ENCODE measurements at regions not wholly inside any gene's neighbourhood (a gene's known extent, or its start where the extent isn't known, plus 50 kb on each side); places are given as distances from the start of the nearest gene placed in this dataset.

GRCh38 chr18:71725256-71725655 lies 818.9 kb downstream of the CBLN2 start:
- POLR2A ChIA-PET = no interaction called here
- TF ChIP-seq BHLHE40 (IDR thresholded peaks at IDR 0.05; ENCODE audit: borderline replicate concordance) = no peak
- no peak for TF ChIP-seq PKNOX1 (IDR thresholded peaks at IDR 0.05)
- no peak for TF ChIP-seq SUZ12 (IDR thresholded peaks at IDR 0.05)
- no peak for TF ChIP-seq NFRKB (IDR thresholded peaks at IDR 0.05)
- no peak for TF ChIP-seq ZNF384 (IDR thresholded peaks at IDR 0.05)
- TF ChIP-seq SP1 (IDR thresholded peaks at IDR 0.05) = no peak
- TF ChIP-seq L3MBTL2 (conservative IDR thresholded peaks at IDR 0.05) = no peak
- TF ChIP-seq ELF4 (IDR thresholded peaks at IDR 0.05) = no peak
- no peak for TF ChIP-seq FOXM1 (IDR thresholded peaks at IDR 0.05; ENCODE audit: borderline replicate concordance)
- TF ChIP-seq ARNT (IDR thresholded peaks at IDR 0.05) = no peak
- TF ChIP-seq LEF1 (IDR thresholded peaks at IDR 0.05; ENCODE audit: borderline replicate concordance) = no peak
- TF ChIP-seq FOXK2 (IDR thresholded peaks at IDR 0.05) = no peak
- TF ChIP-seq TARDBP (IDR thresholded peaks at IDR 0.05) = no peak
- no peak for TF ChIP-seq HDGF (IDR thresholded peaks at IDR 0.05; ENCODE audit: borderline replicate concordance)
- DNase-seq (ENCODE audit: extremely low spot score) = no peak
- CTCF ChIA-PET = no interaction called here

- ChIA-PET CTCF (no interaction called here), POLR2A (no interaction called here)
- TF ChIP-seq SP1 (IDR thresholded peaks at IDR 0.05) (no peak), L3MBTL2 (conservative IDR thresholded peaks at IDR 0.05) (no peak), FOXA1 (IDR thresholded peaks at IDR 0.05) (no peak), PKNOX1 (IDR thresholded peaks at IDR 0.05) (no peak), BHLHE40 (IDR thresholded peaks at IDR 0.05; ENCODE audit: borderline replicate concordance) (no peak), LEF1 (IDR thresholded peaks at IDR 0.05; ENCODE audit: borderline replicate concordance) (no peak), ELF4 (IDR thresholded peaks at IDR 0.05) (no peak), HDGF (IDR thresholded peaks at IDR 0.05; ENCODE audit: borderline replicate concordance) (no peak), TARDBP (IDR thresholded peaks at IDR 0.05) (no peak), FOXM1 (IDR thresholded peaks at IDR 0.05; ENCODE audit: borderline replicate concordance) (no peak), SUZ12 (IDR thresholded peaks at IDR 0.05) (no peak), ARNT (IDR thresholded peaks at IDR 0.05) (no peak), FOXK2 (IDR thresholded peaks at IDR 0.05) (no peak), CTBP1 (IDR thresholded peaks at IDR 0.05; ENCODE audit: borderline replicate concordance) (no peak)
- no peak for DNase-seq (ENCODE audit: extremely low spot score)
Measured at GRCh38 chr18:71707985-71708500, 836.1 kb downstream of the CBLN2 start.

- DNase-seq (ENCODE audit: extremely low spot score) = no peak
- TF ChIP-seq SP1 (IDR thresholded peaks at IDR 0.05) (no peak), LEF1 (IDR thresholded peaks at IDR 0.05; ENCODE audit: borderline replicate concordance) (no peak), FOXA1 (IDR thresholded peaks at IDR 0.05) (no peak), FOXK2 (IDR thresholded peaks at IDR 0.05) (no peak), BHLHE40 (IDR thresholded peaks at IDR 0.05; ENCODE audit: borderline replicate concordance) (no peak), PKNOX1 (IDR thresholded peaks at IDR 0.05) (no peak), FOXM1 (IDR thresholded peaks at IDR 0.05; ENCODE audit: borderline replicate concordance) (no peak)
- POLR2A ChIA-PET = no interaction called here
- CTCF ChIA-PET = no interaction called here
Measured at GRCh38 chr18:71707400-71707799, 836.7 kb downstream of the CBLN2 start.

GRCh38 chr18:71689416-71690160 lies 854.6 kb downstream of the CBLN2 start:
- ChIA-PET CTCF (no interaction called here), POLR2A (no interaction called here)
- no peak for DNase-seq (ENCODE audit: extremely low spot score)
- no peak for TF ChIP-seq NFRKB (IDR thresholded peaks at IDR 0.05)
- TF ChIP-seq L3MBTL2 (conservative IDR thresholded peaks at IDR 0.05) = no peak

- no peak for TF ChIP-seq LEF1 (IDR thresholded peaks at IDR 0.05; ENCODE audit: borderline replicate concordance)
- TF ChIP-seq ARNT (IDR thresholded peaks at IDR 0.05) = no peak
- no peak for TF ChIP-seq ZNF384 (IDR thresholded peaks at IDR 0.05)
- TF ChIP-seq ELF4 (IDR thresholded peaks at IDR 0.05) = no peak
- no peak for TF ChIP-seq NFRKB (IDR thresholded peaks at IDR 0.05)
- TF ChIP-seq FOXM1 (IDR thresholded peaks at IDR 0.05; ENCODE audit: borderline replicate concordance) = no peak
- CTCF ChIA-PET = no interaction called here
- no peak for DNase-seq (ENCODE audit: extremely low spot score)
- POLR2A ChIA-PET = no interaction called here
Measured at GRCh38 chr18:71682591-71682990, 861.6 kb downstream of the CBLN2 start.

GRCh38 chr18:71678144-71678543 lies 866.0 kb downstream of the CBLN2 start:
- no peak for TF ChIP-seq NFRKB (IDR thresholded peaks at IDR 0.05)
- TF ChIP-seq FOXM1 (IDR thresholded peaks at IDR 0.05; ENCODE audit: borderline replicate concordance) = no peak
- ChIA-PET POLR2A (no interaction called here), CTCF (no interaction called here)
- no peak for DNase-seq (ENCODE audit: extremely low spot score)

GRCh38 chr18:71673954-71674353 lies 870.2 kb downstream of the CBLN2 start:
- POLR2A ChIA-PET = no interaction called here
- CTCF ChIA-PET = no interaction called here
- DNase-seq (ENCODE audit: extremely low spot score) = no peak
- TF ChIP-seq HDGF (IDR thresholded peaks at IDR 0.05; ENCODE audit: borderline replicate concordance) (no peak), CTBP1 (IDR thresholded peaks at IDR 0.05; ENCODE audit: borderline replicate concordance) (no peak), LEF1 (IDR thresholded peaks at IDR 0.05; ENCODE audit: borderline replicate concordance) (no peak), SUZ12 (IDR thresholded peaks at IDR 0.05) (no peak), ELF4 (IDR thresholded peaks at IDR 0.05) (no peak), TARDBP (IDR thresholded peaks at IDR 0.05) (no peak), SP1 (IDR thresholded peaks at IDR 0.05) (no peak), ARNT (IDR thresholded peaks at IDR 0.05) (no peak), FOXM1 (IDR thresholded peaks at IDR 0.05; ENCODE audit: borderline replicate concordance) (no peak), FOXA1 (IDR thresholded peaks at IDR 0.05) (no peak), PKNOX1 (IDR thresholded peaks at IDR 0.05) (no peak), BHLHE40 (IDR thresholded peaks at IDR 0.05; ENCODE audit: borderline replicate concordance) (no peak), L3MBTL2 (conservative IDR thresholded peaks at IDR 0.05) (no peak)
